Loucy (cell line): ENCODE measurements at regions not wholly inside any gene's neighbourhood (a gene's known extent, or its start where the extent isn't known, plus 50 kb on each side); places are given as distances from the start of the nearest gene placed in this dataset.

Source experiments
- CTCF ChIP-seq: fragments of 200-600 bp; sonication (generic); conservative IDR thresholded peaks from 2 replicates; pipeline ENCODE4 v1.5.1; 2014; ENCODE audit warnings: mild to moderate bottlenecking, antibody characterized with exemption, low read length
- EZH2phosphoT487 ChIP-seq: fragments of 200-600 bp; IDR thresholded peaks from 2 replicates; pipeline ENCODE4 v1.6.1; 2018; ENCODE audit warnings: antibody characterized with exemption, mild to moderate bottlenecking, moderate library complexity, borderline replicate concordance

- TF ChIP-seq CTCF (no peak), EZH2phosphoT487 (no peak)
Observed at GRCh38 chr10:2890093-2890492, 177.3 kb upstream of the PFKP start.
